NT2/D1 (cell line): ENCODE measurements at regions not wholly inside any gene's neighbourhood (a gene's known extent, or its start where the extent isn't known, plus 50 kb on each side); places are given as distances from the start of the nearest gene placed in this dataset.

Experiments
- SUZ12 ChIP-seq: IDR thresholded peaks from 2 replicates; pipeline ENCODE4 v1.6.1; 2011; ENCODE audit not compliant: insufficient read length, insufficient read depth; ENCODE audit errors: extremely low read depth
- YY1 ChIP-seq: IDR thresholded peaks from 2 replicates; pipeline ENCODE4 v1.6.1; 2011; ENCODE audit not compliant: insufficient read length, insufficient read depth
- ZNF274 ChIP-seq: IDR thresholded peaks from 2 replicates; pipeline ENCODE4 v1.6.1; 2011; ENCODE audit warnings: mild to moderate bottlenecking, low read depth, low read length

DNA sequence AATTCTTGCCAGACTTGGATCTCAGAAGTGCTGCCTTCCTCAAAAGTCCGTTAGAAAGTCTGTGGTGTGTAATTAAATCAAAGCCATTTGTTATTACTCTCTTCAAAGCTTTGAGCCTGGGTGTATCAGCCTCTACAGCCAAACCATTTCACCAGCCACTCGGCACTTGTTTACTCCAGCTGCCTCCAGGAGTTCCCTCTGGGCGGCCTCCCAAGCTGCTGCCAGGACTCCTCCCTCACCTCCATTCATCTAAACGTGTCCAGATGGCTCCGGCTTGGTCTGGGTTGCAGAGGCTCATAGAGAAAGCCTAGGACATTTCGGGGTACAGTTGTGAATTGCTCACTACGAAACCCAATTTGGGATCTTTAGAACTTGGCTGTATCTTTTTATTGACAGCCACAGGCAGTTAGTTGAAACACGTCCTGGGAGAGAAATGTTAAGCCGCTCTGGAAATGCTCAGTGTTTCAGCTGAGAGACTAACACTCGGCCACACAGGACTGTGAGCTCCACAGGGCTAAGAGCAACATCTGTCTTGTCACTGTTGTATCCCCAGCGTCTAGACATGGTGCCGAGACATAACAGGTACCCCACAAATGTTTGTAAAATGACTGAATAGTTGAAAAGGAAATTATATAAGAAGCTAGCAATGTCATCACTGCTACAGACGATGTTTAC, 116.9 kb upstream of the NGF start:
- TF ChIP-seq ZNF274 (no peak), YY1 (no peak), SUZ12 (no peak)
